HUES6 (cell line): ENCODE measurements at regions not wholly inside any gene's neighbourhood (a gene's known extent, or its start where the extent isn't known, plus 50 kb on each side); places are given as distances from the start of the nearest gene placed in this dataset.
"Not testable (repeated sequence)": the region's sequence is repeated elsewhere in the genome, so short reads cannot be mapped to it uniquely, and the experiment has no call there.

ENCODE experiments used
- H3K27ac ChIP-seq: 2 replicates; pipeline ENCODE4 v1.7.0; 2013; ENCODE audit warnings: low read depth, mild to moderate bottlenecking, low read length, inconsistent platforms
- H3K27me3 ChIP-seq: 2 replicates; pipeline ENCODE4 v1.6.1; 2013; ENCODE audit warnings: low read length; ENCODE audit not compliant: control insufficient read depth, insufficient read depth
- H3K36me3 ChIP-seq: 2 replicates; pipeline ENCODE4 v1.6.1; 2013; ENCODE audit warnings: low read length; ENCODE audit not compliant: control insufficient read depth, insufficient read depth
- H3K4me1 ChIP-seq: 2 replicates; pipeline ENCODE4 v1.6.1; 2013; ENCODE audit warnings: low read length; ENCODE audit not compliant: control insufficient read depth, insufficient read depth
- H3K4me3 ChIP-seq: 2 replicates; pipeline ENCODE4 v1.5.1; 2013; ENCODE audit warnings: low read depth, low read length
- H3K9ac ChIP-seq: one replicate; pipeline ENCODE4 v1.6.1; 2013; ENCODE audit warnings: mild to moderate bottlenecking, low read length
- H3K9me3 ChIP-seq: 2 replicates; pipeline ENCODE4 v1.6.1; 2013; ENCODE audit warnings: low read depth, low read length; ENCODE audit not compliant: control insufficient read depth, insufficient read depth

GRCh38 chr4:59772641-59773139 is 1427.4 kb upstream of the ADGRL3 start:
- Histone ChIP-seq H3K4me1 (no peaks in the 10 kb centered on the region), H3K9ac (no peak overlapping the region), H3K27me3 (no peaks in the 10 kb centered on the region), H3K27ac (no peak overlapping the region), H3K36me3 (no peaks in the 10 kb centered on the region), H3K9me3 (no peaks in the 10 kb centered on the region), H3K4me3 (no peak overlapping the region)

DNA sequence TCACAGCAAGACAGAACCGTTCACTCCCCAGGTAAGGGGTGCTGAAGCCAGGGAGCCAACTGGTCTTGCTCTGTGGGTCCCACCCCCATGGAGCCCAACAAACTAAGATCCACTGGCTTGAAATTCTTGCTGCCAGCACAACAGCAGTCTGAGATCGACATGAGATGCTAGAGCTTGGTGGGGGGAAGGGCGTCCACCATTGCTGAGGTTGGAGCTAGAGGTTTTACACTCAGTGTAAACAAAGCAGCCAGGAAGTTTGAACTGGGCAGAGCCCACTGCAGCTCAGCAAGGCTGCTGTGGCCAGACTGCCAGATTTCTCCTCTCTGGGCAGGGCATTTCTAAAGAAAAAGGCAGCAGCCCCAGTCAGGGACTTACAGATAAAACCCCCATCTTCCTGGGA is 1419.9 kb upstream of the ADGRL3 start:
- not testable (repeated sequence) for H3K4me3 ChIP-seq, H3K36me3 ChIP-seq, H3K27ac ChIP-seq, H3K9ac ChIP-seq, H3K27me3 ChIP-seq, H3K9me3 ChIP-seq, H3K4me1 ChIP-seq

- H3K9ac ChIP-seq: no peak overlapping the region
- H3K4me3 ChIP-seq: no peak overlapping the region
- no peaks in the 10 kb centered on the region for H3K27me3 ChIP-seq
- no peak overlapping the region for H3K27ac ChIP-seq
- no peaks in the 10 kb centered on the region for H3K36me3 ChIP-seq
- H3K9me3 ChIP-seq: no peaks in the 10 kb centered on the region
- no peaks in the 10 kb centered on the region for H3K4me1 ChIP-seq
Measured at GRCh38 chr4:59805176-59805575, 1395.0 kb upstream of the ADGRL3 start.

- Histone ChIP-seq H3K36me3 (no peaks in the 10 kb centered on the region), H3K27ac (no peak overlapping the region), H3K4me1 (no peaks in the 10 kb centered on the region), H3K9ac (no peak overlapping the region), H3K9me3 (no peaks in the 10 kb centered on the region), H3K4me3 (no peak overlapping the region), H3K27me3 (no peaks in the 10 kb centered on the region)
Measured at GRCh38 chr4:59814402-59815010, 1385.6 kb upstream of the ADGRL3 start.

DNA sequence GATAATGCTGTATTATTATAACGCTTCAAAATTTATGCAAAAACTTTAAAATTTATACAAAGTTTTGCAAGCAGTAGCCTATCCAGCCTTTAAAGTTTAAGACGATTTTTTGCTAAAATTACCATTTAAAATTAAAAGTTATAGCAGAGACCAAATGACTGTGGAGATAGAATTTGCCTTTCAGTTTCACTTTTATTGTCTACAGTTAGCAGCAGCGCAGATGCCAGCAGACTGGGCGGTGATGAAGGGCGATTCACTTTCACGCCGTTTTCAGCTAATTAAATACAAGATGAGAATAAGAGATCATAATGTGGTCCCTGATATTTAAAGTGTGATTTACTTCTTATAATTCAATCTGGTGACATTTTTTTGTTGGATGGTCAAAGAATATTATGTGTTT is 1381.5 kb upstream of the ADGRL3 start:
- H3K27ac ChIP-seq: no peak overlapping the region
- no peaks in the 10 kb centered on the region for H3K27me3 ChIP-seq
- H3K9me3 ChIP-seq: no peaks in the 10 kb centered on the region
- no peaks in the 10 kb centered on the region for H3K36me3 ChIP-seq
- H3K4me3 ChIP-seq: no peak overlapping the region
- H3K9ac ChIP-seq: no peak overlapping the region
- no peaks in the 10 kb centered on the region for H3K4me1 ChIP-seq

- Histone ChIP-seq H3K27ac (no peak overlapping the region), H3K36me3 (no peaks in the 10 kb centered on the region), H3K9me3 (no peaks in the 10 kb centered on the region), H3K27me3 (no peaks in the 10 kb centered on the region), H3K4me3 (no peak overlapping the region), H3K4me1 (no peaks in the 10 kb centered on the region), H3K9ac (no peak overlapping the region)
Measured at GRCh38 chr4:59823311-59823710, 1376.8 kb upstream of the ADGRL3 start.

- H3K27me3 ChIP-seq: no peaks in the 10 kb centered on the region
- H3K27ac ChIP-seq: no peak overlapping the region
- no peaks in the 10 kb centered on the region for H3K9me3 ChIP-seq
- H3K4me1 ChIP-seq: no peaks in the 10 kb centered on the region
- H3K36me3 ChIP-seq: no peaks in the 10 kb centered on the region
- H3K9ac ChIP-seq: no peak overlapping the region
- no peak overlapping the region for H3K4me3 ChIP-seq
Measured at GRCh38 chr4:59825104-59825503, 1375.0 kb upstream of the ADGRL3 start.

DNA sequence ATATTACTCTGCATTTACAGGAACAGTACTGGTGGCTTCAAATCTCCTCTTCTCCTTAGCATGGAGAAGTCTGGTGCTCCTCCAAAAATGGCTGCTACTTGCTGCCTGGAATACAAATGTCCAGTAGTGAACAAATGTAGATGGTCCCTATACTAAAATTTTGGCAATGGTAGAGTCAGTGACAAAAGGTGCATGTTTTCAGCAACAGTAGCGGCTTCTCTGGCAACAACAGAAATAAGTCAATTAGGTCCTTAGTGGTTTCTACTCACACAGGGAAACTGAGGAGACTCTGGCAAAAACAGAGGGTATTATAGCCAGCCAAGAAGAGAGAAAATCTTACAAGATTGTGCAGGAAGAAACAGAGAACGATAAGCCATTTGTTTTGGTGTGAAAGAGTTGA is 1368.4 kb upstream of the ADGRL3 start:
- H3K27me3 ChIP-seq: no peaks in the 10 kb centered on the region
- H3K36me3 ChIP-seq: no peaks in the 10 kb centered on the region
- H3K9me3 ChIP-seq: no peaks in the 10 kb centered on the region
- no peak overlapping the region for H3K4me3 ChIP-seq
- H3K27ac ChIP-seq: no peak overlapping the region
- H3K9ac ChIP-seq: no peak overlapping the region
- no peaks in the 10 kb centered on the region for H3K4me1 ChIP-seq

- no peaks in the 10 kb centered on the region for H3K27me3 ChIP-seq
- no peaks in the 10 kb centered on the region for H3K9me3 ChIP-seq
Measured at GRCh38 chr4:59834943-59835342, 1365.2 kb upstream of the ADGRL3 start.

GRCh38 chr4:59837751-59838150 is 1362.4 kb upstream of the ADGRL3 start:
- H3K9me3 ChIP-seq: no peaks in the 10 kb centered on the region
- H3K27me3 ChIP-seq: no peaks in the 10 kb centered on the region
- no peak overlapping the region for H3K27ac ChIP-seq
- H3K36me3 ChIP-seq: no peaks in the 10 kb centered on the region
- H3K4me1 ChIP-seq: no peaks in the 10 kb centered on the region
- no peak overlapping the region for H3K4me3 ChIP-seq
- H3K9ac ChIP-seq: no peak overlapping the region

More at GRCh38 chr4:59834943-59835342, 1365.2 kb upstream of the ADGRL3 start:
- Histone ChIP-seq H3K36me3 (no peaks in the 10 kb centered on the region), H3K4me3 (no peak overlapping the region), H3K27ac (no peak overlapping the region), H3K9ac (no peak overlapping the region), H3K4me1 (no peaks in the 10 kb centered on the region)

DNA sequence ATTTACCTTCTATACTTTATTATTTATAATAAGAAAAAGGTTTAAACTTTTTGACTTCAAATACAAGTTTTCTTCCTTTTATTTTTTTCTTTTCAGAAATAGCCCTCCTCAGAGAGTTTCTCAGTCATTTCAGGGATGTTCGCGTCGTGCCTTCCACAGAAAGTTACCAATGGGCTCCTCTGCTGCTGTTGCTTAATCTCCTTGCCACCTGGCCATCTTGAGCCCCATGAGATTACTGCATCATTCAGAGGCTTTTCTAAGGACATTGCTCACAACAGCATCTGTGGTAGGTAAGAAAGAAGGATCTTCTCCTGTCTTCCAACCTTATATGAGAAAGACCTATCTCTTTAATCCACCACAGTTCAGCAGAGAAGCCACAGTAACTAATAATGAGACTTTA is 1361.9 kb upstream of the ADGRL3 start:
- H3K27ac ChIP-seq: no peak overlapping the region
- no peak overlapping the region for H3K9ac ChIP-seq
- H3K36me3 ChIP-seq: no peaks in the 10 kb centered on the region
- no peak overlapping the region for H3K4me3 ChIP-seq
- no peaks in the 10 kb centered on the region for H3K9me3 ChIP-seq
- H3K4me1 ChIP-seq: no peaks in the 10 kb centered on the region
- no peaks in the 10 kb centered on the region for H3K27me3 ChIP-seq

- Histone ChIP-seq H3K36me3 (no peaks in the 10 kb centered on the region), H3K9ac (no peak overlapping the region), H3K4me3 (no peak overlapping the region), H3K27ac (no peak overlapping the region), H3K27me3 (no peaks in the 10 kb centered on the region), H3K9me3 (no peaks in the 10 kb centered on the region), H3K4me1 (no peaks in the 10 kb centered on the region)
Measured at GRCh38 chr4:59841698-59842097, 1358.4 kb upstream of the ADGRL3 start.
